SU-DHL-6 (cell line): ENCODE measurements at regions not wholly inside any gene's neighbourhood (a gene's known extent, or its start where the extent isn't known, plus 50 kb on each side); places are given as distances from the start of the nearest gene placed in this dataset.

Source experiments
- H2AFZ ChIP-seq: fragments of 200-600 bp; sonication (generic); 2 replicates; pipeline ENCODE4 v1.6.1; 2014; ENCODE audit warnings: low read depth, mild to moderate bottlenecking, moderate library complexity, mixed read lengths, antibody characterized with exemption, low read length; ENCODE audit not compliant: severe bottlenecking
- H3F3A ChIP-seq: fragments of 200-600 bp; shearing (Covaris generic); 2 replicates; pipeline ENCODE4 v1.6.0; 2016; ENCODE audit warnings: antibody characterized with exemption, mild to moderate bottlenecking; ENCODE audit not compliant: insufficient read depth
- H3K27ac ChIP-seq: fragments of 200-600 bp; sonication (generic); 2 replicates; pipeline ENCODE4 v1.5.1; 2016; ENCODE audit warnings: low read depth, mild to moderate bottlenecking, low read length, moderate library complexity, mixed read lengths
- H3K27me3 ChIP-seq: fragments of 200-600 bp; sonication (generic), shearing (Covaris generic); 2 replicates; pipeline ENCODE4 v1.6.0; 2014; ENCODE audit warnings: mild to moderate bottlenecking, low read length
- H3K36me3 ChIP-seq: fragments of 200-600 bp; sonication (generic); 2 replicates; pipeline ENCODE4 v1.6.1; 2014; ENCODE audit warnings: mild to moderate bottlenecking, low read length, mixed read lengths
- H3K4me2 ChIP-seq: fragments of 300-600, 200-600 bp; shearing (Covaris generic), sonication (generic); 2 replicates; pipeline ENCODE4 v1.6.0; 2014; ENCODE audit warnings: low read length, low read depth, mild to moderate bottlenecking; ENCODE audit not compliant: poor library complexity, severe bottlenecking
- H3K4me3 ChIP-seq: fragments of 200-600 bp; sonication (generic); 2 replicates; pipeline ENCODE4 v1.5.1; 2014; ENCODE audit warnings: antibody characterized with exemption, low read length, mild to moderate bottlenecking, mixed read lengths; ENCODE audit not compliant: insufficient read depth, poor library complexity, severe bottlenecking
- H3K79me2 ChIP-seq: fragments of 200-600 bp; sonication (generic); 2 replicates; pipeline ENCODE4 v1.6.1; 2014; ENCODE audit warnings: mild to moderate bottlenecking, low read length, moderate library complexity; ENCODE audit not compliant: insufficient read depth
- H3K9ac ChIP-seq: fragments of 200-600 bp; sonication (generic); 2 replicates; pipeline ENCODE4 v1.7.0; 2014; ENCODE audit warnings: mild to moderate bottlenecking, low read length
- H3K9me2 ChIP-seq: fragments of 200-600 bp; sonication (generic); replicated peaks from 2 replicates; pipeline ENCODE4 v1.6.1; 2014; ENCODE audit warnings: low read length; ENCODE audit not compliant: insufficient read depth
- H3K9me3 ChIP-seq: fragments of 200-600 bp; sonication (generic); 2 replicates; pipeline ENCODE4 v1.6.1; 2014; ENCODE audit warnings: low read length, mixed read lengths; ENCODE audit not compliant: insufficient read depth
- H4K20me1 ChIP-seq: fragments of 200-600 bp; sonication (generic); 2 replicates; pipeline ENCODE4 v1.6.1; 2014; ENCODE audit warnings: low read depth, mild to moderate bottlenecking, antibody characterized with exemption, low read length, moderate library complexity, mixed read lengths
- EZH2phosphoT487 ChIP-seq: fragments of 200-600 bp; sonication (generic), shearing (Covaris generic); conservative IDR thresholded peaks from 2 replicates; pipeline ENCODE4 v1.6.1; 2018; ENCODE audit warnings: mild to moderate bottlenecking, antibody characterized with exemption, low read length, moderate library complexity, mixed read lengths
- TF ChIP-seq, protein P1 (sequence below): fragments of 200-600 bp; sonication (generic); IDR thresholded peaks from one replicate; pipeline ENCODE4 v1.5.1; 2017; ENCODE audit warnings: antibody characterized with exemption, mild to moderate bottlenecking, low read length, moderate library complexity; ENCODE audit not compliant: insufficient read depth, poor library complexity, severe bottlenecking

DNA sequence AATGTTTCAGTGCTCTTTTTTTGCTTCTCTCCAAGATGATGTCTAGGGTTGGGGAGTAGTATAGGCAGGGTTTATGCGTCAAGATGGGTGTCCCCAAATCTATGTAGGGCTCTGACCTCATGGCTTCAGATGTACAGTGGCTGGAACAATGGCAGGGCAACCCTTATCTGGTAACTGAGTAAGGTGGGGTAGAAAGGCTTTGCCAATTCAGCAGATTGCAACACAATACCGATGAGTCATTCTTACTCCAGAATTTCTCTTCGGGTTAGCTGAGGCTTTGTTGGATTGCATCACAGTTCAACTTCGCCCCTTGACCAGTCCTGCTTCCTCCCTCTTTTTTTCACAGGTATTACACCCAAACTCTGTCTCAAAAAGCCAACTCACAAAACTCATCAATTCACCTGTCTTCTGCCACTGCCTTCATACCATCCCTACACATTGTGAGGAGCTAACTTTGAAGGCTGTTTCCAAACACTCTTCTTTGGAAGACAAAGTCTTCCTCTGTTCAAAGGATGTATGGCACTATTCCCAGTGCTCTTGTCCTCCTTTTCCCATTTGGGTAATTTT lies 190.2 kb upstream of the CNOT2 start:
- Histone ChIP-seq H3K27ac (no peak overlapping the region), H3K4me3 (no peak overlapping the region), H3F3A (no peaks in the 10 kb centered on the region), H3K4me2 (no peak overlapping the region), H3K79me2 (no peaks in the 10 kb centered on the region), H3K9me2 (no peaks in the 10 kb centered on the region), H3K9ac (no peak overlapping the region), H3K36me3 (no peaks in the 10 kb centered on the region), H2AFZ (no peak overlapping the region), H3K27me3 (no peaks in the 10 kb centered on the region), H3K9me3 (no peaks in the 10 kb centered on the region), H4K20me1 (no peaks in the 10 kb centered on the region)
- TF ChIP-seq, protein P1, sequence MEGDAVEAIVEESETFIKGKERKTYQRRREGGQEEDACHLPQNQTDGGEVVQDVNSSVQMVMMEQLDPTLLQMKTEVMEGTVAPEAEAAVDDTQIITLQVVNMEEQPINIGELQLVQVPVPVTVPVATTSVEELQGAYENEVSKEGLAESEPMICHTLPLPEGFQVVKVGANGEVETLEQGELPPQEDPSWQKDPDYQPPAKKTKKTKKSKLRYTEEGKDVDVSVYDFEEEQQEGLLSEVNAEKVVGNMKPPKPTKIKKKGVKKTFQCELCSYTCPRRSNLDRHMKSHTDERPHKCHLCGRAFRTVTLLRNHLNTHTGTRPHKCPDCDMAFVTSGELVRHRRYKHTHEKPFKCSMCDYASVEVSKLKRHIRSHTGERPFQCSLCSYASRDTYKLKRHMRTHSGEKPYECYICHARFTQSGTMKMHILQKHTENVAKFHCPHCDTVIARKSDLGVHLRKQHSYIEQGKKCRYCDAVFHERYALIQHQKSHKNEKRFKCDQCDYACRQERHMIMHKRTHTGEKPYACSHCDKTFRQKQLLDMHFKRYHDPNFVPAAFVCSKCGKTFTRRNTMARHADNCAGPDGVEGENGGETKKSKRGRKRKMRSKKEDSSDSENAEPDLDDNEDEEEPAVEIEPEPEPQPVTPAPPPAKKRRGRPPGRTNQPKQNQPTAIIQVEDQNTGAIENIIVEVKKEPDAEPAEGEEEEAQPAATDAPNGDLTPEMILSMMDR: no peak
- TF ChIP-seq EZH2phosphoT487: no peak

DNA sequence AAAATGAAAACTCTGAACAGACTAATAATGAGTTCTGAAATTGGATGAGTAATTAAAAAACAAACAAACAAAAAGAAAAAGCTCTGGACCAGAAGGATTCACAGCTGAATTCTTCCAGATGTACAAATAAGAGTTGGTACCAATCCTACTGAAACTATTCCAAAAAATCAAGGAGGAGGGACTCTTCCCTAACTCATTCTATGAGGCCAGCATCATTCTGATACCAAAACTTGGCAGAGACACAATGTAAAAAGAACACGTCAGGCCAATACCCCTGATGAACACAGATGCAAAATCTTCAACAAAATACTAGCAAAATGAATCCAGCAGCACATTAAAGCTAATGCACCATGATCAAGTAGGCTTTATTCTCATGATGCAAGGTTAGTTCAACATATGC lies 183.9 kb upstream of the CNOT2 start:
- no peaks in the 10 kb centered on the region for H3K79me2 ChIP-seq
- H3K9me2 ChIP-seq: no peaks in the 10 kb centered on the region
- no peak overlapping the region for H2AFZ ChIP-seq
- TF ChIP-seq, protein P1: no peak
- TF ChIP-seq EZH2phosphoT487: no peak
- no peak overlapping the region for H3K27ac ChIP-seq
- H3K9ac ChIP-seq: no peak overlapping the region
- H4K20me1 ChIP-seq: no peaks in the 10 kb centered on the region
- H3K36me3 ChIP-seq: no peaks in the 10 kb centered on the region
- no peaks in the 10 kb centered on the region for H3K27me3 ChIP-seq
- no peaks in the 10 kb centered on the region for H3F3A ChIP-seq
- H3K4me3 ChIP-seq: no peak overlapping the region
- H3K4me2 ChIP-seq: no peak overlapping the region
- no peaks in the 10 kb centered on the region for H3K9me3 ChIP-seq

DNA sequence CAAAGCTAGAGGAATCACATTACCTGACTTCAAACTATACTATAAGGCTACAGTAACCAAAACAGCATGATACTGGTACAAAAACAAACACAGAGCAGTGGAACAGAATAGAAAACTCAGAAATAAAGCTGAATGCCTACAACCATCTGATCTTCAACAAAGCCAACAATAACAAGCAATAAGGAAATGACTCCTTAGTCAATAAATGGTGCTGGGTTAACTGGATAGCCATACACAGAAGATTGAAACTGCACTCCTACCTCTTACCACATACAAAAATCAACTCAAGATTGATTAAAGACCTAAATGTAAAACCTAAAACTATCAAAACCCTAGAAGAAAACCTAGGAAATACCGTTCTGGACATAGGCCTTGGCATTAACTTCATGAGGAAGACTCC lies 182.6 kb upstream of the CNOT2 start:
- Histone ChIP-seq H2AFZ (no peak overlapping the region), H3K9me3 (no peaks in the 10 kb centered on the region), H3K9me2 (no peaks in the 10 kb centered on the region), H3K4me2 (no peak overlapping the region), H3K9ac (no peak overlapping the region), H3K4me3 (no peak overlapping the region), H4K20me1 (no peaks in the 10 kb centered on the region), H3K27ac (no peak overlapping the region), H3F3A (no peaks in the 10 kb centered on the region), H3K27me3 (no peaks in the 10 kb centered on the region), H3K36me3 (no peaks in the 10 kb centered on the region), H3K79me2 (no peaks in the 10 kb centered on the region)
- TF ChIP-seq, protein P1: no peak
- no peak for TF ChIP-seq EZH2phosphoT487
